K562 (cell line): ENCODE measurements at regions not wholly inside any gene's neighbourhood (a gene's known extent, or its start where the extent isn't known, plus 50 kb on each side); places are given as distances from the start of the nearest gene placed in this dataset.

Experiments used
- ATAC-seq: fragments of 200-7000 bp; cut with Tn5 transposase; 3 replicates; pipeline ENCODE4 v1.9.1; 2020; ENCODE audit warnings: moderate library complexity
- BruUV-seq: library from RNA; stranded (reverse); fragments of 400-500 nt; replicated peaks from 2 replicates; lab custom pipeline; 2021; lab: Mats Ljungman, UMichigan
- CTCF ChIA-PET: fragments of 300-600 bp; formaldehyde crosslinking; extraction: SDS; loops from one replicate; lab custom pipeline; 2021; ENCODE audit warnings: low intra/inter-chr PET ratio; lab: Yijun Ruan, JAX
- POLR2A ChIA-PET: fragments of 300-600, 350-650 bp; sonication (Branson Sonifier 250); formaldehyde crosslinking; extraction: SDS; loops from one replicate; lab custom pipeline; 2021; ENCODE audit warnings: antibody characterized with exemption, inconsistent platforms; lab: Yijun Ruan, JAX
- DNase-seq, 4 experiments: peaks; one replicate each; pipeline versions ENCODE4 v3.0.0 to v3.0.0-alpha.2; 2011 to 2018; ENCODE audit warnings: low spot score in 3 of 4, mixed read lengths in 3 of 4; ENCODE audit errors: extremely low read depth in 1 of 4
- FAIRE-seq: peaks from 2 replicates; lab custom pipeline; 2011; peaks lifted over from hg19 to GRCh38; lab: Jason Lieb, UNC
- H2AFZ ChIP-seq: 2 replicates; pipeline ENCODE4 v1.6.0; 2011; ENCODE audit warnings: low read depth, low read length, control low read depth, inconsistent platforms
- H3K27ac ChIP-seq: fragments of 200-600 bp; 3 replicates; pipeline ENCODE4 v1.8.0; 2011; ENCODE audit warnings: low read depth, mild to moderate bottlenecking, control low read depth, inconsistent platforms, low read length, moderate library complexity, mixed read lengths; ENCODE audit errors: extremely low read depth
- H3K27me3 ChIP-seq, 2 experiments: fragments of 300-600 bp in 1 of 2; 2 replicates in 1 of 2; 3 replicates in 1 of 2; pipeline versions ENCODE4 v1.6.0 to v1.8.0; 2011; ENCODE audit warnings: inconsistent platforms in 2 of 2, low read length in 2 of 2, mild to moderate bottlenecking in 1 of 2, mixed read lengths in 1 of 2, moderate library complexity in 1 of 2; ENCODE audit not compliant: control insufficient read depth in 2 of 2, insufficient read depth in 2 of 2
- H3K36me3 ChIP-seq: fragments of 300-600 bp; 3 replicates; pipeline ENCODE4 v1.8.0; 2011; ENCODE audit warnings: mild to moderate bottlenecking, low read length, inconsistent platforms; ENCODE audit not compliant: control insufficient read depth, insufficient read depth
- H3K4me1 ChIP-seq, 2 experiments: fragments of 200-600 bp in 1 of 2; replicated peaks in 1 of 2; 2 replicates in 1 of 2; 3 replicates in 1 of 2; pipeline versions ENCODE4 v1.5.1 to v1.8.0; 2011; ENCODE audit warnings: inconsistent platforms in 2 of 2, low read length in 2 of 2, mild to moderate bottlenecking in 1 of 2, mixed read lengths in 1 of 2, moderate library complexity in 1 of 2; ENCODE audit not compliant: control insufficient read depth in 2 of 2, insufficient read depth in 2 of 2
- H3K4me2 ChIP-seq: 2 replicates; pipeline ENCODE4 v1.6.1; 2011; ENCODE audit warnings: low read length, control low read depth, inconsistent platforms, mixed read lengths; ENCODE audit not compliant: insufficient read depth
- H3K4me3 ChIP-seq: fragments of 200-600 bp; sonication (generic), shearing (Covaris generic); 2 replicates; pipeline ENCODE4 v1.5.1; 2016; ENCODE audit warnings: control low read depth, inconsistent platforms
- H3K79me2 ChIP-seq: fragments of 200-600 bp; 3 replicates; pipeline ENCODE4 v1.8.0; 2011; ENCODE audit warnings: low read length, inconsistent platforms; ENCODE audit not compliant: control insufficient read depth, insufficient read depth
- H3K9ac ChIP-seq, 2 experiments: 2 replicates each; pipeline versions ENCODE4 v1.6.0 to v1.6.1; 2011; ENCODE audit warnings: low read depth in 2 of 2, low read length in 2 of 2, control low read depth in 1 of 2, inconsistent platforms in 1 of 2, mild to moderate bottlenecking in 1 of 2, mixed read lengths in 1 of 2; ENCODE audit not compliant: insufficient read depth in 1 of 2
- H3K9me1 ChIP-seq: one replicate; pipeline ENCODE4 v1.6.0; 2011; ENCODE audit warnings: inconsistent platforms, mild to moderate bottlenecking, low read length, moderate library complexity; ENCODE audit not compliant: control insufficient read depth, insufficient read depth
- H3K9me3 ChIP-seq: replicated peaks from 2 replicates; pipeline ENCODE4 v1.5.1; 2011; ENCODE audit warnings: low read depth, low read length, inconsistent platforms; ENCODE audit not compliant: control insufficient read depth, insufficient read depth
- H4K20me1 ChIP-seq: replicated peaks from 2 replicates; pipeline ENCODE4 v1.6.1; 2011; ENCODE audit warnings: low read length, inconsistent platforms, mixed read lengths; ENCODE audit not compliant: control insufficient read depth, insufficient read depth
- CEBPB ChIP-seq: fragments of 450-650 bp; IDR thresholded peaks from 2 replicates; pipeline ENCODE4 v1.6.1; 2016; ENCODE audit warnings: missing genetic modification characterization, missing compliant biosample characterization
- GTF2E2 ChIP-seq: fragments of 200-800 bp; sonication (Bioruptor generic); IDR thresholded peaks from 2 replicates; pipeline ENCODE4 v1.6.1; 2016; ENCODE audit warnings: missing genetic modification characterization, missing compliant biosample characterization
- MAFF ChIP-seq: IDR thresholded peaks from 2 replicates; pipeline ENCODE4 v1.6.1; 2012; ENCODE audit warnings: low read length, improper control_type of control experiment
- MAFG ChIP-seq: fragments of 450-650 bp; conservative IDR thresholded peaks from 2 replicates; pipeline ENCODE4 v1.6.1; 2016; ENCODE audit warnings: missing genetic modification characterization, missing compliant biosample characterization
- MAFK ChIP-seq: IDR thresholded peaks from 2 replicates; pipeline ENCODE4 v1.6.1; 2011; ENCODE audit warnings: low read length, improper control_type of control experiment
- NFE2 ChIP-seq: IDR thresholded peaks from 2 replicates; pipeline ENCODE4 v1.6.1; 2014; ENCODE audit warnings: antibody characterized with exemption, low read depth
- SMC3 ChIP-seq: conservative IDR thresholded peaks from 2 replicates; pipeline ENCODE4 v1.6.1; 2011; ENCODE audit warnings: low read depth, low read length, improper control_type of control experiment; ENCODE audit not compliant: insufficient read depth
- SPI1 ChIP-seq: IDR thresholded peaks from 2 replicates; pipeline ENCODE4 v1.6.1; 2011; ENCODE audit warnings: low read depth, low read length, control low read depth, borderline replicate concordance
- STAG1 ChIP-seq: sonication (generic); formaldehyde crosslinking; IDR thresholded peaks from 2 replicates; pipeline ENCODE4 v1.5.0; 2020; ENCODE audit warnings: missing genetic modification reagents, borderline replicate concordance
- ZBTB7A ChIP-seq: IDR thresholded peaks from 2 replicates; pipeline ENCODE4 v1.6.1; 2011; ENCODE audit warnings: low read depth, mild to moderate bottlenecking, low read length, moderate library complexity, borderline replicate concordance; ENCODE audit not compliant: control insufficient read depth
- ZNF212 ChIP-seq: fragments of 450-650 bp; formaldehyde crosslinking; IDR thresholded peaks from 2 replicates; pipeline ENCODE4 v1.4.0; 2020; ENCODE audit warnings: mild to moderate bottlenecking
- ZNF253 ChIP-seq: fragments of 250-450 bp; sonication (Bioruptor Pico); conservative IDR thresholded peaks from 2 replicates; pipeline ENCODE4 v1.6.1; 2021; ENCODE audit warnings: mild to moderate bottlenecking
- ZNF717 ChIP-seq: fragments of 250-450 bp; sonication (Bioruptor Pico); IDR thresholded peaks from 2 replicates; pipeline ENCODE4 v1.5.0; 2021
- WGBS: fragments of 100-300 bp; shearing (Covaris generic); methylation state at CpG from one replicate; pipeline ENCODE4 v1.1.6; 2016; ENCODE audit warnings: low coverage, mixed read lengths; ENCODE audit not compliant: insufficient coverage; ENCODE audit errors: missing lambda C conversion rate; 5-methylcytosine and 5-hydroxymethylcytosine counted together
- in situ Hi-C: fragments of 300-500 bp; cut with MboI; formaldehyde crosslinking; loops from 4 replicates; pipeline ENCODE4 v1.15.0; 2018; ENCODE audit warnings: inconsistent platforms, mixed read lengths
- intact Hi-C: fragments of 100-400 bp; cut with micrococcal nuclease; formaldehyde crosslinking; loops from 2 replicates; pipeline ENCODE4 v1.14.2; 2022
- TF ChIP-seq, protein P1 (sequence below): fragments of 450-650 bp; conservative IDR thresholded peaks from 2 replicates; pipeline ENCODE4 v1.6.1; 2016; ENCODE audit warnings: missing genetic modification characterization, low read depth, mild to moderate bottlenecking, control low read depth, missing compliant biosample characterization

DNA sequence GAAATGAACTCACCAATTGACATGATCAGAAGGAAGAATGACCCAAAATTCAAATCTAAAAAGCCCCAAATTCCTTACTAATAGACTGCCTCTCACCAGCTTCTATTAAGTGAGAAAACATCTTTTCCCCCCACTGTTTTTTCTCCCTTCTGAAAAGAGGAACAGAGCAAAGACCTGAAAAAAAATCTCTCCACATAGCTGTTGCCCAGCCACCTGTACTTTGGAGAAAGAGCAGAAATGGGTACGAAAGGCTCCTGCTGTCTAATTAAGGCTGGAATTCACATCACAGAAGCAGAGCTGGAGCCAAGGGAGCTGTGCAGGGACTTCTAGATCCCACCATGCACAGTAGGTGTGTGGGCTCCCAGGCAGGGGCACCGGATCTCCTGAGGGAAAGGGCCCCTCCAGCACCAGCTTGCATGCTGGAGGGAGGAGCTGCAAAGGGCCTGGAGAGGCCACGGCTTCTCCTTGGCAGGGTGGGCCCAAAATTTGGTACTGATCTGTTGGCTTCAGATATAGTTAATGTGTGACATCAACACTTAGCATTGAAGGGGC lies 73.2 kb upstream of the DUSP22 start:
- Histone ChIP-seq H3K79me2 (no peaks in the 10 kb centered on the region), H3K36me3 (no peaks in the 10 kb centered on the region), H3K9me1 (no peaks in the 10 kb centered on the region), H3K9ac (no peak overlapping the region), H4K20me1 (no peaks in the 10 kb centered on the region), H3K4me2 (no peak overlapping the region)
- intact Hi-C loops (loop anchor here (5.0 kb wide), 1 partner anchor 143 kb away; no protein-coding TSS in a partner anchor), in situ Hi-C loops (loop anchor here (10.0 kb wide), 1 partner anchor 186 kb away; no protein-coding TSS in a partner anchor)
- 23% methylated on average over 3 of the region's 3 CpGs for WGBS
- BruUV-seq, result no TSS peak
- TF ChIP-seq ZNF212 (CRISPR knock-in tag), result no peak
- no peak for TF ChIP-seq ZNF253 (CRISPR knock-in tag)
- peak; percentile 26; the same call in 1 of the 2 replicates for TF ChIP-seq SPI1
- TF ChIP-seq, all 486 proteins: peak for 1
- no peak for DNase-seq
- ChIA-PET CTCF (no interaction called here), POLR2A (interaction anchor here (0.6 to 1.2 kb wide), 3 partner anchors 9 to 188 kb away, joined by 3 to 4 read pairs (median 3); no protein-coding TSS in a partner anchor)
- no peak for ATAC-seq
- H3K9me3 ChIP-seq, result no peaks in the 10 kb centered on the region
- FAIRE-seq, result no peak
- H3K4me3 ChIP-seq, result no peak overlapping the region
- peaks cover 22 to 40% of the 10 kb centered on the region in 2 experiments for H3K27me3 ChIP-seq
- H2AFZ ChIP-seq, result no peak overlapping the region
- H3K4me1 ChIP-seq, result peaks cover 9 to 11% of the 10 kb centered on the region in 2 experiments; a peak in 4 of 5 replicates
- no peak overlapping the region for H3K27ac ChIP-seq

DNA sequence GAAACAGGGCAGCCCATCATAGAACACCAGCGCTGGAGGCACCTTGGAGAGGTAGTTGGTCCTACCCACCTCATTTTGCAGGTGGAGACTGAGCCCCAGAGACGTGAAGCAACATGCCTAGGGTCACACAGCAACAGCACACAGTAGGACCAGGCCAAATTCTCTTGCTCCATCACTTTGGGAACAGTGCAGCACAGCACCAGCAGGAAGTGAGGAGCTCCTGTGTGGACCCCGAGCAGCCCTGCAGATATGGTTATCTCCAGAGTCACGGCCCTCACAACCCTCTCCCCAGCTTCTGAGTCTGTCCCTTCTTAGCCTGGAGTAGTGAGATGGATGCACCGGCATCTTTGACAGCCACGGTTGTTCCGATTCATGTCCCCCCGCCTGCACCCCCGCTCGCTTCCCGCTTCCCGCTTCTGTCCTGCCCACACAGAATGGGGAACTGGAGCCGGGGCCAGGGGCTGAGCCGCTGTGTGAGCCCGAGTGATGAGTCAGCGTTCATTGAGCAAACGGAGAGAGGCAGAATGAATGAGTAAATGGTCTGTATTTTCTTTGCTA lies 72.6 kb upstream of the DUSP22 start:
- in situ Hi-C loops, result loop anchor here (10.0 kb wide), 1 partner anchor 185 kb away; no protein-coding TSS in a partner anchor
- ATAC-seq, result peak; percentile 76
- WGBS, result 2% methylated on average over 17 of the region's 17 CpGs
- Histone ChIP-seq H3K79me2 (no peaks in the 10 kb centered on the region), H3K4me2 (peak overlapping the region; percentile 49), H3K9me3 (no peaks in the 10 kb centered on the region), H3K27me3 (peaks cover 26 to 40% of the 10 kb centered on the region in 2 experiments), H4K20me1 (no peaks in the 10 kb centered on the region), H3K4me1 (peaks cover 9 to 13% of the 10 kb centered on the region in 2 experiments; a peak in 4 of 5 replicates), H3K36me3 (no peaks in the 10 kb centered on the region), H3K27ac (no peak overlapping the region), H3K4me3 (no peak overlapping the region), H2AFZ (peak overlapping the region; percentile 43; the same call in 1 of the 2 replicates), H3K9ac (peak overlapping the region in 1 of 2 experiments; percentile 64; a peak in 2 of 4 replicates), H3K9me1 (no peaks in the 10 kb centered on the region)
- intact Hi-C loops, result loop anchor here (5.0 kb wide), 1 partner anchor 143 kb away; no protein-coding TSS in a partner anchor
- ChIA-PET CTCF (interaction anchor here (0.7 kb wide), 1 partner anchor 189 kb away, joined by 3 read pairs; no protein-coding TSS in a partner anchor), POLR2A (interaction anchor here (0.6 to 1.2 kb wide), 2 partner anchors 8 to 188 kb away, joined by 3 to 4 read pairs; no protein-coding TSS in a partner anchor)
- BruUV-seq, result no TSS peak
- FAIRE-seq, result no peak
- DNase-seq, result peak; percentile 55 to 72 (median 63)
- TF ChIP-seq, protein P1, sequence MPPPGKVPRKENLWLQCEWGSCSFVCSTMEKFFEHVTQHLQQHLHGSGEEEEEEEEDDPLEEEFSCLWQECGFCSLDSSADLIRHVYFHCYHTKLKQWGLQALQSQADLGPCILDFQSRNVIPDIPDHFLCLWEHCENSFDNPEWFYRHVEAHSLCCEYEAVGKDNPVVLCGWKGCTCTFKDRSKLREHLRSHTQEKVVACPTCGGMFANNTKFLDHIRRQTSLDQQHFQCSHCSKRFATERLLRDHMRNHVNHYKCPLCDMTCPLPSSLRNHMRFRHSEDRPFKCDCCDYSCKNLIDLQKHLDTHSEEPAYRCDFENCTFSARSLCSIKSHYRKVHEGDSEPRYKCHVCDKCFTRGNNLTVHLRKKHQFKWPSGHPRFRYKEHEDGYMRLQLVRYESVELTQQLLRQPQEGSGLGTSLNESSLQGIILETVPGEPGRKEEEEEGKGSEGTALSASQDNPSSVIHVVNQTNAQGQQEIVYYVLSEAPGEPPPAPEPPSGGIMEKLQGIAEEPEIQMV (tag), result no peak
- TF ChIP-seq STAG1 (CRISPR knock-in tag) (no peak), ZNF717 (CRISPR knock-in tag) (no peak), GTF2E2 (tag) (no peak), CEBPB (tag) (0 out of 2 replicates have a peak, but pooled peaks have one; percentile 28), MAFG (peak; percentile 95), NFE2 (peak; percentile 93), ZBTB7A (peak; percentile 73; the same call in 1 of the 2 replicates), MAFF (peak; percentile 92), MAFK (peak; percentile 95), SMC3 (no peak)
